Gastroesophageal sphincter (tissue), 3 donors: ENCODE measurements at regions not wholly inside any gene's neighbourhood (a gene's known extent, or its start where the extent isn't known, plus 50 kb on each side); places are given as distances from the start of the nearest gene placed in this dataset.

ENCODE experiments used
- EP300 ChIP-seq: sonication (generic); formaldehyde crosslinking; IDR thresholded peaks from one replicate; pipeline ENCODE4 v1.6.1; 2017; ENCODE audit warnings: antibody characterized with exemption, mild to moderate bottlenecking
- POLR2A ChIP-seq, 2 donors: fragments of 450-650 bp; IDR thresholded peaks; one replicate each; pipeline ENCODE4 v1.6.1; 2017; ENCODE audit warnings: antibody characterized with exemption in 2 of 2, mild to moderate bottlenecking in 2 of 2, moderate library complexity in 1 of 2
- POLR2AphosphoS5 ChIP-seq: sonication (generic); formaldehyde crosslinking; IDR thresholded peaks from one replicate; pipeline ENCODE4 v1.6.1; 2017; ENCODE audit warnings: antibody characterized with exemption
- TF ChIP-seq, protein P1 (sequence below), 4 experiments: fragments of 200-600 bp in 2 of 4; fragments of 450-650 bp in 2 of 4; sonication (generic) in 1 of 4; IDR thresholded peaks; one replicate each; pipeline ENCODE4 v1.5.1; 2017 to 2019; ENCODE audit warnings: antibody characterized with exemption in 4 of 4, mild to moderate bottlenecking in 2 of 4, moderate library complexity in 2 of 4

DNA sequence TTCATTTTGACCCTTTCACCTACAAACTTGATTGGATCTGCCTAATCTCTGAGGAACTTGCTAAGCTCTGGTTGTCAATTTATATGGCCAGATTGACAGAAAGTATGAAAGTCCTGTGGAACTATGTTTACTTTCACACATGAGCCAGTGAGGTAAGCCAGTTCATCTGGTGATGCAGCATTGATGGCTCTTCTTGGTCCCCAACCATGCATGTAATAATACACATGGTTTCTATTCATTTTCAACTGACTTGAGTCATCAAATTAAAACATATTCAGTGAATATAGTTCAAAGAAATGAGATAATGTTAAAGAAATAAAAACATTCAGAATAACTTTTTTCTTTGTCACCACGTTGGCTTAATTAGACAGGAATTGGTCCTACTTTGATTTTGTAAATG, 336.1 kb upstream of the THBS1 start:
- TF ChIP-seq, protein P1, sequence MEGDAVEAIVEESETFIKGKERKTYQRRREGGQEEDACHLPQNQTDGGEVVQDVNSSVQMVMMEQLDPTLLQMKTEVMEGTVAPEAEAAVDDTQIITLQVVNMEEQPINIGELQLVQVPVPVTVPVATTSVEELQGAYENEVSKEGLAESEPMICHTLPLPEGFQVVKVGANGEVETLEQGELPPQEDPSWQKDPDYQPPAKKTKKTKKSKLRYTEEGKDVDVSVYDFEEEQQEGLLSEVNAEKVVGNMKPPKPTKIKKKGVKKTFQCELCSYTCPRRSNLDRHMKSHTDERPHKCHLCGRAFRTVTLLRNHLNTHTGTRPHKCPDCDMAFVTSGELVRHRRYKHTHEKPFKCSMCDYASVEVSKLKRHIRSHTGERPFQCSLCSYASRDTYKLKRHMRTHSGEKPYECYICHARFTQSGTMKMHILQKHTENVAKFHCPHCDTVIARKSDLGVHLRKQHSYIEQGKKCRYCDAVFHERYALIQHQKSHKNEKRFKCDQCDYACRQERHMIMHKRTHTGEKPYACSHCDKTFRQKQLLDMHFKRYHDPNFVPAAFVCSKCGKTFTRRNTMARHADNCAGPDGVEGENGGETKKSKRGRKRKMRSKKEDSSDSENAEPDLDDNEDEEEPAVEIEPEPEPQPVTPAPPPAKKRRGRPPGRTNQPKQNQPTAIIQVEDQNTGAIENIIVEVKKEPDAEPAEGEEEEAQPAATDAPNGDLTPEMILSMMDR (IDR thresholded peaks at IDR 0.05) = no peak
- TF ChIP-seq POLR2A (IDR thresholded peaks at IDR 0.05) (no peak), EP300 (no peak), POLR2AphosphoS5 (no peak)
